IPS-18a (cell line): ENCODE measurements at regions not wholly inside any gene's neighbourhood (a gene's known extent, or its start where the extent isn't known, plus 50 kb on each side); places are given as distances from the start of the nearest gene placed in this dataset.

Source experiments
- H3K27ac ChIP-seq: one replicate; pipeline ENCODE4 v1.5.1; 2013; ENCODE audit warnings: low read length
- H3K27me3 ChIP-seq: one replicate; pipeline ENCODE4 v1.6.1; 2013; ENCODE audit warnings: mild to moderate bottlenecking, low read length; ENCODE audit not compliant: control insufficient read depth, insufficient read depth
- H3K36me3 ChIP-seq: one replicate; pipeline ENCODE4 v1.6.1; 2013; ENCODE audit warnings: low read depth, low read length; ENCODE audit not compliant: control insufficient read depth
- H3K4me1 ChIP-seq: one replicate; pipeline ENCODE4 v1.6.1; 2013; ENCODE audit warnings: low read depth, low read length; ENCODE audit not compliant: control insufficient read depth
- H3K4me3 ChIP-seq: one replicate; pipeline ENCODE4 v1.5.1; 2013; ENCODE audit warnings: low read length
- H3K9ac ChIP-seq: one replicate; pipeline ENCODE4 v1.6.1; 2013; ENCODE audit warnings: mild to moderate bottlenecking, low read length, moderate library complexity
- H3K9me3 ChIP-seq: one replicate; pipeline ENCODE4 v1.6.1; 2013; ENCODE audit warnings: low read depth, low read length; ENCODE audit not compliant: control insufficient read depth

GRCh38 chr19:30314056-30314804 lies 58.0 kb upstream of the ZNF536 start:
- no peaks in the 10 kb centered on the region for H3K27me3 ChIP-seq

GRCh38 chr19:30314805-30315155 lies 57.4 kb upstream of the ZNF536 start:
- H3K27ac ChIP-seq, result no peak overlapping the region
- H3K9me3 ChIP-seq, result no peaks in the 10 kb centered on the region
- H3K4me3 ChIP-seq, result no peak overlapping the region
- no peaks in the 10 kb centered on the region for H3K4me1 ChIP-seq
- H3K36me3 ChIP-seq, result no peaks in the 10 kb centered on the region
- no peaks in the 10 kb centered on the region for H3K27me3 ChIP-seq
- H3K9ac ChIP-seq, result no peak overlapping the region

More at GRCh38 chr19:30314056-30314804, 58.0 kb upstream of the ZNF536 start:
- H3K36me3 ChIP-seq, result no peaks in the 10 kb centered on the region
- H3K4me1 ChIP-seq, result no peaks in the 10 kb centered on the region
- no peak overlapping the region for H3K9ac ChIP-seq
- H3K4me3 ChIP-seq, result no peak overlapping the region
- H3K27ac ChIP-seq, result no peak overlapping the region
- H3K9me3 ChIP-seq, result no peaks in the 10 kb centered on the region

- Histone ChIP-seq H3K36me3 (no peaks in the 10 kb centered on the region), H3K4me3 (no peak overlapping the region), H3K9ac (no peak overlapping the region), H3K27me3 (no peaks in the 10 kb centered on the region), H3K4me1 (no peaks in the 10 kb centered on the region), H3K9me3 (no peaks in the 10 kb centered on the region), H3K27ac (no peak overlapping the region)
Observed at GRCh38 chr19:30315159-30315558, 57.0 kb upstream of the ZNF536 start.

GRCh38 chr19:30316000-30316491 lies 56.1 kb upstream of the ZNF536 start:
- no peak overlapping the region for H3K9ac ChIP-seq
- no peaks in the 10 kb centered on the region for H3K27me3 ChIP-seq
- H3K9me3 ChIP-seq, result no peaks in the 10 kb centered on the region
- no peak overlapping the region for H3K4me3 ChIP-seq
- H3K4me1 ChIP-seq, result no peaks in the 10 kb centered on the region
- H3K36me3 ChIP-seq, result no peaks in the 10 kb centered on the region
- no peak overlapping the region for H3K27ac ChIP-seq

- no peak overlapping the region for H3K9ac ChIP-seq
- no peaks in the 10 kb centered on the region for H3K4me1 ChIP-seq
- H3K36me3 ChIP-seq, result no peaks in the 10 kb centered on the region
- H3K27ac ChIP-seq, result no peak overlapping the region
- no peaks in the 10 kb centered on the region for H3K9me3 ChIP-seq
- no peaks in the 10 kb centered on the region for H3K27me3 ChIP-seq
- no peak overlapping the region for H3K4me3 ChIP-seq
Observed at GRCh38 chr19:30316560-30317106, 55.6 kb upstream of the ZNF536 start.

- Histone ChIP-seq H3K4me3 (no peak overlapping the region), H3K9me3 (no peaks in the 10 kb centered on the region), H3K9ac (no peak overlapping the region), H3K27me3 (no peaks in the 10 kb centered on the region), H3K27ac (no peak overlapping the region), H3K36me3 (no peaks in the 10 kb centered on the region), H3K4me1 (no peaks in the 10 kb centered on the region)
Observed at GRCh38 chr19:30317403-30317802, 54.8 kb upstream of the ZNF536 start.

GRCh38 chr19:30318261-30318660 lies 53.9 kb upstream of the ZNF536 start:
- no peaks in the 10 kb centered on the region for H3K36me3 ChIP-seq
- no peaks in the 10 kb centered on the region for H3K4me1 ChIP-seq
- no peak overlapping the region for H3K4me3 ChIP-seq
- no peaks in the 10 kb centered on the region for H3K27me3 ChIP-seq
- H3K9me3 ChIP-seq, result no peaks in the 10 kb centered on the region
- H3K9ac ChIP-seq, result no peak overlapping the region
- H3K27ac ChIP-seq, result no peak overlapping the region

GRCh38 chr19:30318936-30319335 lies 53.2 kb upstream of the ZNF536 start:
- H3K27ac ChIP-seq, result no peak overlapping the region
- no peaks in the 10 kb centered on the region for H3K9me3 ChIP-seq

GRCh38 chr19:30319411-30319810 lies 52.8 kb upstream of the ZNF536 start:
- no peaks in the 10 kb centered on the region for H3K36me3 ChIP-seq
- no peak overlapping the region for H3K27ac ChIP-seq
- no peaks in the 10 kb centered on the region for H3K27me3 ChIP-seq
- no peak overlapping the region for H3K4me3 ChIP-seq
- H3K4me1 ChIP-seq, result no peaks in the 10 kb centered on the region
- H3K9ac ChIP-seq, result no peak overlapping the region
- no peaks in the 10 kb centered on the region for H3K9me3 ChIP-seq

More at GRCh38 chr19:30318936-30319335, 53.2 kb upstream of the ZNF536 start:
- no peaks in the 10 kb centered on the region for H3K4me1 ChIP-seq
- no peak overlapping the region for H3K9ac ChIP-seq
- H3K27me3 ChIP-seq, result no peaks in the 10 kb centered on the region
- H3K4me3 ChIP-seq, result no peak overlapping the region
- no peaks in the 10 kb centered on the region for H3K36me3 ChIP-seq

- H3K27me3 ChIP-seq, result no peaks in the 10 kb centered on the region
- H3K4me1 ChIP-seq, result no peaks in the 10 kb centered on the region
- H3K9ac ChIP-seq, result no peak overlapping the region
- H3K36me3 ChIP-seq, result no peaks in the 10 kb centered on the region
- no peak overlapping the region for H3K4me3 ChIP-seq
- no peak overlapping the region for H3K27ac ChIP-seq
- no peaks in the 10 kb centered on the region for H3K9me3 ChIP-seq
Observed at GRCh38 chr19:30319876-30320275, 52.3 kb upstream of the ZNF536 start.

GRCh38 chr19:30320466-30320865 lies 51.7 kb upstream of the ZNF536 start:
- Histone ChIP-seq H3K27me3 (no peaks in the 10 kb centered on the region), H3K36me3 (no peaks in the 10 kb centered on the region), H3K27ac (no peak overlapping the region), H3K9ac (no peak overlapping the region), H3K4me3 (no peak overlapping the region), H3K9me3 (no peaks in the 10 kb centered on the region), H3K4me1 (no peaks in the 10 kb centered on the region)

- H3K4me1 ChIP-seq, result no peaks in the 10 kb centered on the region
- H3K9me3 ChIP-seq, result no peaks in the 10 kb centered on the region
- no peak overlapping the region for H3K27ac ChIP-seq
- no peak overlapping the region for H3K9ac ChIP-seq
- H3K36me3 ChIP-seq, result no peaks in the 10 kb centered on the region
- no peak overlapping the region for H3K4me3 ChIP-seq
- no peaks in the 10 kb centered on the region for H3K27me3 ChIP-seq
Observed at GRCh38 chr19:30320916-30321315, 51.3 kb upstream of the ZNF536 start.
